Upper lobe of left lung (tissue), 4 donors: ENCODE measurements at regions not wholly inside any gene's neighbourhood (a gene's known extent, or its start where the extent isn't known, plus 50 kb on each side); places are given as distances from the start of the nearest gene placed in this dataset.

ENCODE experiments used
- CTCF ChIP-seq, 6 experiments: fragments of 450-650 bp in 4 of 6; fragments of 200-600 bp in 2 of 6; sonication (generic) in 2 of 6; IDR thresholded peaks; one replicate each; pipeline ENCODE4 v1.5.1; 2016 to 2019; ENCODE audit warnings: antibody characterized with exemption in 6 of 6
- EP300 ChIP-seq, 4 donors: sonication (generic); formaldehyde crosslinking; IDR thresholded peaks; one replicate each; pipeline ENCODE4 v1.5.1; 2017; ENCODE audit warnings: antibody characterized with exemption in 4 of 4, control low read depth in 2 of 4

GRCh38 chr13:99900960-99901359 is 70.6 kb downstream of the ZIC5 start:
- TF ChIP-seq CTCF (IDR thresholded peaks at IDR 0.05) (no peak), EP300 (IDR thresholded peaks at IDR 0.05) (no peak)
